HCT116 (cell line): ENCODE measurements at regions not wholly inside any gene's neighbourhood (a gene's known extent, or its start where the extent isn't known, plus 50 kb on each side); places are given as distances from the start of the nearest gene placed in this dataset.

ENCODE experiments used
- CEBPB ChIP-seq: IDR thresholded peaks from 2 replicates; pipeline ENCODE4 v1.6.1; 2012; ENCODE audit warnings: low read depth
- CTCF ChIP-seq, 3 experiments: fragments of 200-600 bp in 1 of 3; sonication (generic) in 1 of 3; IDR thresholded peaks in 2 of 3; conservative IDR thresholded peaks in 1 of 3; 2 replicates each; pipeline ENCODE4 v1.5.1; 2012 to 2017; ENCODE audit warnings: low read depth in 2 of 3, low read length in 2 of 3, antibody characterized with exemption in 1 of 3, borderline replicate concordance in 1 of 3, control low read depth in 1 of 3, mild to moderate bottlenecking in 1 of 3, mixed read lengths in 1 of 3, mixed run types in 1 of 3, moderate library complexity in 1 of 3; ENCODE audit not compliant: insufficient read depth in 1 of 3
- EGR1 ChIP-seq: IDR thresholded peaks from 2 replicates; pipeline ENCODE4 v1.6.1; 2012; ENCODE audit warnings: low read depth
- FOSL1 ChIP-seq: IDR thresholded peaks from 2 replicates; pipeline ENCODE4 v1.6.1; 2012; ENCODE audit warnings: low read depth
- JUND ChIP-seq: IDR thresholded peaks from 2 replicates; pipeline ENCODE4 v1.6.1; 2012
- MAX ChIP-seq: IDR thresholded peaks from 2 replicates; pipeline ENCODE4 v1.6.1; 2012
- POLR2A ChIP-seq: IDR thresholded peaks from 2 replicates; pipeline ENCODE4 v1.7.0; 2011; ENCODE audit warnings: borderline replicate concordance; ENCODE audit not compliant: insufficient read depth, insufficient read length; ENCODE audit errors: extremely low read depth
- RAD21 ChIP-seq: IDR thresholded peaks from 2 replicates; pipeline ENCODE4 v1.6.1; 2012; ENCODE audit warnings: low read depth, mild to moderate bottlenecking
- SIN3A ChIP-seq: IDR thresholded peaks from 2 replicates; pipeline ENCODE4 v1.6.1; 2012; ENCODE audit warnings: low read depth
- SP1 ChIP-seq: IDR thresholded peaks from 2 replicates; pipeline ENCODE4 v1.6.1; 2012; ENCODE audit warnings: low read depth
- YY1 ChIP-seq: IDR thresholded peaks from 2 replicates; pipeline ENCODE4 v1.6.1; 2011; ENCODE audit warnings: low read length, low read depth, moderate library complexity, mild to moderate bottlenecking; ENCODE audit not compliant: insufficient replicate concordance; ENCODE audit errors: extremely low read depth
- ZNF274 ChIP-seq: fragments of 200-500 bp; sonication (Bioruptor generic); IDR thresholded peaks from 2 replicates; pipeline ENCODE4 v1.6.1; 2014; ENCODE audit warnings: mild to moderate bottlenecking, low read depth, low read length, inconsistent platforms
- TF ChIP-seq, protein P1 (sequence below): IDR thresholded peaks from 2 replicates; pipeline ENCODE4 v1.6.1; 2012; ENCODE audit warnings: low read depth

GRCh38 chr4:111695677-111696076 lies 449.6 kb upstream of the FAM241A start:
- TF ChIP-seq FOSL1 (no peak), RAD21 (no peak), JUND (no peak), CEBPB (no peak), EGR1 (no peak), SP1 (no peak), SIN3A (no peak), POLR2A (no peak), ZNF274 (no peak), CTCF (IDR thresholded peaks at IDR 0.05 in 2 of 3, conservative IDR thresholded peaks at IDR 0.05 in 1 of 3; ENCODE audit: borderline replicate concordance in 1 of 3, insufficient read depth in 1 of 3, low read depth in 2 of 3, low read length in 2 of 3) (no peak), MAX (no peak), YY1 (no peak)
- TF ChIP-seq, protein P1, sequence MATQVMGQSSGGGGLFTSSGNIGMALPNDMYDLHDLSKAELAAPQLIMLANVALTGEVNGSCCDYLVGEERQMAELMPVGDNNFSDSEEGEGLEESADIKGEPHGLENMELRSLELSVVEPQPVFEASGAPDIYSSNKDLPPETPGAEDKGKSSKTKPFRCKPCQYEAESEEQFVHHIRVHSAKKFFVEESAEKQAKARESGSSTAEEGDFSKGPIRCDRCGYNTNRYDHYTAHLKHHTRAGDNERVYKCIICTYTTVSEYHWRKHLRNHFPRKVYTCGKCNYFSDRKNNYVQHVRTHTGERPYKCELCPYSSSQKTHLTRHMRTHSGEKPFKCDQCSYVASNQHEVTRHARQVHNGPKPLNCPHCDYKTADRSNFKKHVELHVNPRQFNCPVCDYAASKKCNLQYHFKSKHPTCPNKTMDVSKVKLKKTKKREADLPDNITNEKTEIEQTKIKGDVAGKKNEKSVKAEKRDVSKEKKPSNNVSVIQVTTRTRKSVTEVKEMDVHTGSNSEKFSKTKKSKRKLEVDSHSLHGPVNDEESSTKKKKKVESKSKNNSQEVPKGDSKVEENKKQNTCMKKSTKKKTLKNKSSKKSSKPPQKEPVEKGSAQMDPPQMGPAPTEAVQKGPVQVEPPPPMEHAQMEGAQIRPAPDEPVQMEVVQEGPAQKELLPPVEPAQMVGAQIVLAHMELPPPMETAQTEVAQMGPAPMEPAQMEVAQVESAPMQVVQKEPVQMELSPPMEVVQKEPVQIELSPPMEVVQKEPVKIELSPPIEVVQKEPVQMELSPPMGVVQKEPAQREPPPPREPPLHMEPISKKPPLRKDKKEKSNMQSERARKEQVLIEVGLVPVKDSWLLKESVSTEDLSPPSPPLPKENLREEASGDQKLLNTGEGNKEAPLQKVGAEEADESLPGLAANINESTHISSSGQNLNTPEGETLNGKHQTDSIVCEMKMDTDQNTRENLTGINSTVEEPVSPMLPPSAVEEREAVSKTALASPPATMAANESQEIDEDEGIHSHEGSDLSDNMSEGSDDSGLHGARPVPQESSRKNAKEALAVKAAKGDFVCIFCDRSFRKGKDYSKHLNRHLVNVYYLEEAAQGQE = no peak
